GM08714 (cell line): ENCODE measurements at regions not wholly inside any gene's neighbourhood (a gene's known extent, or its start where the extent isn't known, plus 50 kb on each side); places are given as distances from the start of the nearest gene placed in this dataset.
"Not testable (repeated sequence)": the region's sequence is repeated elsewhere in the genome, so short reads cannot be mapped to it uniquely, and the experiment has no call there.

Experiments
- H3K4me3 ChIP-seq: fragments of 200-500 bp; sonication (Bioruptor generic); 2 replicates; pipeline ENCODE4 v1.5.1; 2014; ENCODE audit warnings: mild to moderate bottlenecking, low read length, inconsistent platforms
- ZNF274 ChIP-seq: IDR thresholded peaks from 2 replicates; pipeline ENCODE4 v1.6.1; 2012; ENCODE audit warnings: mild to moderate bottlenecking, low read depth, low read length

DNA sequence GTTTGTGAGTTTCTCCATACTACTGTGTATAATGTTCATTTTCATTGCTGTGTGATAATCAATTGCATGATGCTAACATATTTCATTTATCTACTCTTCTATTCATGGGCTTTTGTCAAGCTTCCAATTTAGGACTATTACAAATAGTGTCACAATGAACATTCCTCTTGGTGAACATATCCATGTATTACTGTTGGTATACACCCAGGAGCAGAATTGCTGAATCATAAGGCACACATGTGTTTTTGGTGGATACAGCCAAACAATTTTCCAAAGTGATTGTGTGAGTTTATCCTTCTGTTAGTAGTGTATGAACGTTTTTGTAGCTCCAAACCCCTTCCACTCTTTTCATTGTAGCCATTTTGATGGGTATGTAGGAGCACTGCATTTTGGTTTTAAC, 101.6 kb upstream of the COPS8 start:
- H3K4me3 ChIP-seq: no peak overlapping the region
- no peak for TF ChIP-seq ZNF274

DNA sequence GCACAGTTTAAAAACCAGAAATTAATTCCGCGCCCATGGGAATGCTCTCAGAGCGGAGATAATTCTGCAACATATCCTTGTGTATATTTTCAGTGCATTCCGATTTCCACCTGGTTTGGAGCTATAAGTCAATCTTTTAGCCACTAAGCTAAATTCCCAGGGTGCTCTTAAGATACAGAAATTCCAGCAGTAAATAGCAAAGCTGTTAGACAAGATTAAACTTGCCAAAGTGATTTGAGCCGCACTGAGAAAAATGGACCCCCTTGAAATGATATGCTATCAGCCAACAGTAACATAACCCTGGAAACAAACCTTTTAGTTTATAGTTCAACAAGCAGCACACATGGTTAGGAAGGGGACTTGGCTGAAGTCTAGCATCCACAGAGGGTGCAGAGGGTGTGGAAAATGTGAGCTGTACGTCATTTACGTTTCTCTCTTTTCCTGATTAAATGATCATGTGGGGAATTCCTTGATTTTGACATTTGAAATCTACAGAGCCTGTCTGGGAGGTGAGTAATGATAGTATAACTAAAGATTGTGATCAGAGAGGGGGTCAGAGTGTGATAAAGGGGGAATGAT, 99.8 kb upstream of the COPS8 start:
- TF ChIP-seq ZNF274: no peak
- H3K4me3 ChIP-seq: no peak overlapping the region

DNA sequence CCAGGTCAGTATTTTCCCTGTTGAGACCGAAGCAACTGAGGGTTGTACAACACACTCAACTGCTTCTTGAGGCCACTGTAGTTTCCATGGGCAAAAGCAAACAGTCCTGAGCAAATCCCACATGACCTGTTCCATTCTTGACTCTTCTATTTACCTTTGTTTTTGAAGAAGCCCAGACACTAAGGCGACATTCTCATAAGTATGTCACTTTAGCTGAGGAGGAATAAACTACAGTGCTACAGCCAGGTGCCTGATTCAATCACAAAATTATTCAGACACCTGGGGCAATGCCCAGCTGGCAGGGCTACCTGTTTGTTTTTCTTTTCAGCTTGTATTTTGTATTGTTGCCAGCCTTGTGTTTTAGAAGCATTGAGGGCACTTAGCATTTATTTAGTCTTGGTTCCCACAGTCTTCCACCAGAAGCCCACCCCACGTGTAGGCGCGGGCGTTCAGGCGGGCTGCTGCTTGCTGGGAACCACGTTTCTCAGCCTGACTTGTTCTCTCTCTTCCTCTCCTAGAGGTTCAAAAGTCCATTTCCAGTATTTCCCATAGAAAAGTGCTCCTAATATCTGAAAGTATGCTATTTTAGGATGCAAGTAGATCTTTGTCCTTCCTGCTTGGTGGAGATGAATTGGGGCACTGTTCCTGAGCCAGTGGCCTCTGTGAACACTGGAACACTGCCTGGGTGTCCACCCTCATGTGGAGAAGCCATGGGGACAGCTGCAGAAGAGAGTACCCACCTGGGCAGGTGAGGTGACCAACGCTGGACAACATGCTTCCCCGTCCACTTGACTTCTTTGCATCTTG, 99.0 kb upstream of the COPS8 start:
- no peak overlapping the region for H3K4me3 ChIP-seq
- TF ChIP-seq ZNF274: no peak

DNA sequence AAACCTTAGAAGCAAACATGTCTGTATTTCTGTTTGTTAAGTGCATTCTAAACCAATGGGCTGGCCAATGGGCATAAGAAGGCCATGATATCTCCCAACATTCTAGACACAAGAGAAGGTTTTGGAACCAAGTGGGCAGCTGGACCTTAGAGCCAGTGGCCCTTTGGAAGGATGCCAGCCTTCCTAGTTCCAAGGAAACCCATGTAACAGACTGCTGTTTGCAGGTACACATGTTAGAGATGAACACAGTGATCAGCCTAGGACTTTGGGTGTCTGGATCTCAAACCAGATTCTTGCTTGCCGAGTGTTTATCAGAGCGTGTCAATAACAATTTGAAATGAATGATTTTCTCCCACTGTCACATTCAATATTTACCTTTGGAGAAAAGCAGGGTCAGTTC, 97.5 kb upstream of the COPS8 start:
- no peak for TF ChIP-seq ZNF274
- H3K4me3 ChIP-seq: no peak overlapping the region

DNA sequence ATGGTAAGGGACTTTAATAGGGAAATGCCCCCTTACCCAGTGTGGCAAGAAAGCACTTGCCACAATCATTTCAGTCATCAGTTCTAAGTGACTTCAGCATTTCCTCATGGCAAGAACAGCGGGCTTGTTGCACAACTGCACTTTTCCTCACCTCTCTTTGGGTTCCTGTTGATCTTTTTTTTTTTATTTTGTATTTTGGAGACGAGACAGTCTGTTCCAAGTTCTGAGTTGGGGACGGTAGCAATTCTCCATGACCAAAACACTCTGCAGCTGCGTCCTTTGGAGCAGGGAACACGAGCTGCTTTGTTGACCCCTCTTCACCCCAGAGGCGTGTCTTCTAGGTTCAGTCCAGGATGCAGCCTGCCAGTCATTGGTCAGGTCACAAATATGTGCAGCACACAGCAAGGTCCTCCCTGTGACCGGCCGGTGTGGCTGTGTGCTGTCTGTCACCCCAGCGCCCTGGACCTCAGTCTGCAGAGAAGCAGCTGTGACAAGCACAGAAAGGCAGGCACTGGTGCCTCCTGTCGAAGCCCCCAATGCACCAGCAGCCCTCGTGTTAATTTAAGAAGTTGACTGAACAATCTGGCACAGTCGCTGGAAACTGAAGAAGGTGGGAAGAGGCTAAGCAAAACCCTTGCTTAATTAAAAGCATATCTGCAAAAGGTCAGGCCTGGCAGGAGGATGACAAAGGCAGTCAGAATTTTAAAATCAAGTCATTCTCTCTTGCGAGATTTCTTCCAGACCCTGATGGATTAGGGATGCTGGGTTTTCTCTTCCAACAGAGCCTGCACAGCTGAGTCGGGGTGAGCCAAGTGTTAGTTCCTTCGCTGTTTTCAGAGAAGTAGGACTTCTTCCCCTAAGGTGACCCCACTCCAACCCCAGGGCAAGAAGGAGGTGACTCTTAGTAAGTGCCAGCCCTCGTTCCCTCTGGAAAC, 96.7 kb upstream of the COPS8 start:
- TF ChIP-seq ZNF274: no peak

DNA sequence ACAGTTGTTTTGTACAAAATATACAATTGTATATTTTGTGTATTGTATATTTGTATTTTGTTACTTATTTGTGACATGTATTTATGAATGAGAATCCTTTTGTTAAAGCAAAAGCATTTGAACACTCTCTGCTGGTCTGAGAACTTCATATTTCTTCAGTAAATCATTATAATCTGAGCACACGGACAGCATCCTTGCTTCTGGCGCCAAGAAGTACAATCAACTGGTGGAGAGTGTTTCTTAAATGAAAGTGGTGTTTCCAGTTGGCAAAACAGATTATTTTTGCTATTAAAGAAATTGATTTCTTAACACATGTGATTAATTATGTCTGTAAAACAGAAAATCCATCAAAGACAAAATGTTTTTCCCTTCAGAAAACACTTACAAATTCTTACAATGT, 95.1 kb upstream of the COPS8 start:
- H3K4me3 ChIP-seq: no peak overlapping the region
- no peak for TF ChIP-seq ZNF274

More for the DNA sequence above, 96.7 kb upstream of the COPS8 start:
- no peak overlapping the region for H3K4me3 ChIP-seq

DNA sequence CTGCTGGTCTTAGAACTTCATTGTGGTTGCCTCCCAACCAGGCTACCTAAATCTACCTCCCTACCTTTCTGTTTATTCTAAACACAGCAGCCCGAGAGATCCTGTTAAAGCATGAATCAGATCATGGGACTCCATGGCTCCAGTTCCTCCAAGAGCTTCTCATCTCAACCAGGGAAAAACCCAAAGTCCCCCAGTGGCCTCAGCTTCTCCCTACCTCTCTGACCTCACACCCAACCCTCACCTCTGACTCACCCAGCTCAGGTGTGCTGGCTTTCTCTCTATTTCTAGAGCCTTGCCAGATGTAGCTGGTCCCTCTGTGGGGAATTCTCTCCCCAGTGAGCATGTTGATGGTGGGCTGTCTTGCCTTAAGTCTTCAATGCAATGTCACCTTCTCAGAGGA, 93.8 kb upstream of the COPS8 start:
- TF ChIP-seq ZNF274: no peak
- no peak overlapping the region for H3K4me3 ChIP-seq

DNA sequence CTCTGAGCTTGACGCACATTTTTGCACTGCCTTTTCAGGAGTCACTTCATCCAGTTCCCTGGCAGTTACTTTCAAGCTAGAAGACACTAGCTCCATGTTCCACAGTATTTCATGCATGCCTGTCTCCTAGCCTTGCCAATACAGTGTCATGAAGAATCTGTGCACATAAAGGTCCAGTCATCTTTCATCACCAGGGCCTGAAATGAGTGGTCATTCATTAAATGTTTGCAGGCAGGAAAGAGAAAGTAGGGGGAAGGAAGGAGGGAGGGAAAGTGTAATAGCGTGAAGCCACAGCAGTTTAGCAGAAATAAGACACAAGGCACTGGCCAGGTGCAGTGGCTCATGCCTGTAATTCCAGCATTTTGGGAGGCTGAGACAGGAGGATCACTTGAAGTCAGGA, 92.4 kb upstream of the COPS8 start:
- TF ChIP-seq ZNF274: no peak
- no peak overlapping the region for H3K4me3 ChIP-seq

DNA sequence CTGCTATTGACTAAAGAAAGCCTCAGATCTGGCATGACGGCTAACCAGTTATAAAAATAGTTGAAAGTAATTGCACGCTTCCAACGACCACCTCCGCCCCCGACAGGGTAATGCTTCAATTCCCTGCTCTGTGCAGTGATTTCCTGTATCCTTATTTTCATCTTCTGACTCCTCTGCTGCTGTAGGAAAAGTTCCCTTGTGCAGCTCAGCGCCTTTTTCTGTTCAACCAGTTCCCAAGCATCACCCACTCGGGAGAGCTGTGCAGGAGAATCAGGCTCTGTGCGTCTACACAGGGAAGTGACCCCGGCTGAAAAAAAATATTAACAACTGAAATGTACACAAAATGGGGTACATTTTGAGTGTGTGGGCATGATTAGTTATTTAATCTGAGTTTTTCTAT, 91.3 kb upstream of the COPS8 start:
- TF ChIP-seq ZNF274: no peak
- no peak overlapping the region for H3K4me3 ChIP-seq

DNA sequence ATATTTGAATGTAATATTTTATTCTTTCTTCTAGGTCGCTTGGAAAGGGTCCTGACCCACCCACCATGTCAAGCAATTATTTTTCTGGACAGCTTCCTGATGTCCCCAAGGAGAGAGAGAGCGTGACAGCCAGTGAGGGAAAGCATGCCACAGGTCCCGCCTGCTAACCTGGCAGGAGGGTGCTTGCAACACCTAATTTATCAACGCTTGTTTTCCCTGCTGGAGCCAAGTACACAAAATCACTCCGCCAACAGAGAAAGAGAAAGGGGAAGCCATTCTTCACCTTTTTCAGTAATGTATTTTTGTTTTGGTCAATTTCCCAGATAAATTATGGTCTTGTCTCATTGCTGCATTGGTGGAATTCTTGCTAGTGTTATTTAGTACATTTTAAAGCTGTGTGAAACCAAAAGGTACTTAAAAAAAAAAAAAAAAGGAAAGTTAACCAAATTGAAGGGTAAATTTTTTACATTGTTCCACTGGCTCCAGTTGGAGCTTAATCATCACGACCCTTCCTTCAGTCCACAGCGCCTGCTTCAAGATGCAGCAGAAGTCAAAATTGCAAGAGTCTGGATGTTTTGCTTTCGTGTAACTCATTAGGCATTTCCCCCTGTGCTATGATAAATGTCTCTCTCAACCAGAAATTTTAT, 88.5 kb upstream of the COPS8 start:
- TF ChIP-seq ZNF274: no peak

DNA sequence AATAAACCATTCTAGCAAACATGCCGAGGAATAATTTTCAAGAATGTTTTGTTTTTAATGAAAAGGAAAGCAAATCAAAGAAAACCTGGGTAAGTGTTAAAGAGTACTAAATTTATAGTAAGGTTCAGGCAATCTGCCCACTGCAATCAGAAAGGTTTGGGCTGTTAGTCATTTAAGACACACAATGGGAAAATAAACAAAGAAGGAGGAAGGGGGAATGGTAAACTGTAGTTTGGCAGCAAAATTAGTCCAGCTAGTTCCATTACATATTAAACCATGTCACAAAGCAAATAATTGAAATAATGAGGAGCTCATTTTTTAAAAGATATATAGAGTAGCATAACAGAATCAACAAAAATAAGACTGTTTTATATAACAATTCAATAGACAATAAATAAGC, 87.5 kb upstream of the COPS8 start:
- no peak for TF ChIP-seq ZNF274
- no peak overlapping the region for H3K4me3 ChIP-seq

More for the DNA sequence above, 88.5 kb upstream of the COPS8 start:
- H3K4me3 ChIP-seq: no peak overlapping the region

DNA sequence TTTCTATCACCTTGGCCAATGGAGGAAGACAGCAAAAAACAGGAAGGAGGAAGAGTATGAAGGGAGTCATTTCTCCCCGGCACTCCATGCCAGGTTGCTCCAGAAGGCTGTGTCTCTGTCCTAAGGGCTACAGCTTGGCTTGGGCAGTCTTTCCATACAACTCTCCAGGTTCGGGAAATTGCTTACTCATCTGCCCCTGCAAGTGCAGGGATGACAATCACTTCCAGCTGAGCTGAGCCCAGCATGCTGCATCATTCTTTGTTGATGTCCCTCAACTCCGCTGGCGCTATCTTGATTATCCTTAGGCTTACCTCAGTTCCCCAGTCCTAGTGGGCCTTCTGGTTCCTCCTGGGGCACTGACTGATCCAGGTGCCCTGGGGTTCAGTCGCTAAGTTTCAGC, 86.9 kb upstream of the COPS8 start:
- H3K4me3 ChIP-seq: no peak overlapping the region
- no peak for TF ChIP-seq ZNF274

DNA sequence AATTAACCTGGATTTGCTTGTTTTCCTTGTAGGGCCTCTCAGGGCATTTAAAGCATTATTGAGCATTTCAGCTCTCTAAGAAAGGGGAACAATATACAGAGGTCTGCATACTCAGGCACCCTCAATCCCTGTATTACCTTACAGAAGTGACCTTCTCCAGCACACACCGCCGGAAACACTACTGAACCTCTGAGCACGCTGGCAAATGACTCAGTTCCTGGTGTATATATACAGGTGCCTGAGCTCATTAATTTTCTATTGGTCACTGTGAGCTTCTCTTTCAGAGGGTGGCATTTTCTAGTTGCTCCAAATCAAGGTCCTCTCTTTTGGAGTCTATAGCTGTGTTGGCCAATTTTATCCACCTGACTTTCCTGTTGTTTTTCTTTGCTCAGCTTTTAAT, 85.2 kb upstream of the COPS8 start:
- no peak overlapping the region for H3K4me3 ChIP-seq
- TF ChIP-seq ZNF274: no peak

DNA sequence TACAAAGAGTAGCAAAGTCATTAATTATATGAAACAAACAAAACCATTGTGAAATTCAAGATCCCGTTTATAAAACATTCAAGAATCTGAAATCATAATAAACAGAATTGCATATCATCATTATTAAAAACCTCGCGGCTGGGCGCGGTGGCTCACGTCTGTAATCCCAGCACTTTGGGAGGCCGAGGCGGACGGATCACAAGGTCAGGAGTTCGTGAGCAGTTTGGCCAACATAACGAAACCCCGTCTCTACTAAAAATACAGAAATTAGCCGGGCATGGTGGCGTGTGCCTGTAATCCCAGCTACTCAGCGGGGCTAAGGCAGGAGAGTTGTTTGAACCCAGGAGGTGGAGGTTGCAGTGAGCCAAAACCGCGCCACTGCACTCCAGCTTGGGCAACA, 80.3 kb upstream of the COPS8 start:
- H3K4me3 ChIP-seq: not testable (repeated sequence)
